HepG2 (cell line): ENCODE measurements at regions not wholly inside any gene's neighbourhood (a gene's known extent, or its start where the extent isn't known, plus 50 kb on each side); places are given as distances from the start of the nearest gene placed in this dataset.

Experiments used
- ATAC-seq: fragments of 200-7000 bp; cut with Tn5 transposase; 3 replicates; pipeline ENCODE4 v1.9.1; 2020; ENCODE audit warnings: mild to moderate bottlenecking, moderate library complexity
- BruUV-seq: library from RNA; stranded (reverse); fragments of 400-500 nt; replicated peaks from 2 replicates; lab custom pipeline; 2021; lab: Mats Ljungman, UMichigan
- CTCF ChIA-PET: fragments of 300-600 bp; formaldehyde crosslinking; extraction: SDS; loops from one replicate; lab custom pipeline; 2021; ENCODE audit warnings: low total read pairs, inconsistent platforms, low intra/inter-chr PET ratio; lab: Yijun Ruan, JAX
- POLR2A ChIA-PET: fragments of 350-600 bp; sonication (Branson Sonifier 250); formaldehyde crosslinking; loops from one replicate; lab custom pipeline; 2020; ENCODE audit warnings: antibody characterized with exemption, inconsistent platforms; lab: Yijun Ruan, JAX
- DNase-seq: peaks from one replicate; pipeline ENCODE4 v3.0.0-alpha.2; 2015; ENCODE audit warnings: low spot score
- FAIRE-seq: peaks from 3 replicates; lab custom pipeline; 2011; peaks lifted over from hg19 to GRCh38; lab: Jason Lieb, UNC
- H2AFZ ChIP-seq: one replicate; pipeline ENCODE4 v1.6.1; 2011; ENCODE audit warnings: low read length, inconsistent platforms
- H3K27ac ChIP-seq: fragments of 300-600 bp; 3 replicates; pipeline ENCODE4 v1.8.0; 2011; ENCODE audit warnings: mixed run types, mild to moderate bottlenecking, mixed read lengths, low read length, inconsistent platforms; ENCODE audit not compliant: insufficient read depth; ENCODE audit errors: extremely low read length
- H3K27me3 ChIP-seq, 2 experiments: fragments of 200-600 bp in 1 of 2; 2 replicates in 1 of 2; 3 replicates in 1 of 2; pipeline versions ENCODE4 v1.6.0 to v1.8.0; 2011; ENCODE audit warnings: low read length in 2 of 2, mild to moderate bottlenecking in 2 of 2, moderate library complexity in 2 of 2, inconsistent platforms in 1 of 2; ENCODE audit not compliant: insufficient read depth in 2 of 2, control insufficient read depth in 1 of 2
- H3K36me3 ChIP-seq, 2 experiments: fragments of 200-600 bp in 1 of 2; replicated peaks in 1 of 2; 2 replicates in 1 of 2; 3 replicates in 1 of 2; pipeline versions ENCODE4 v1.5.1 to v1.8.0; 2011; ENCODE audit warnings: low read length in 2 of 2, inconsistent platforms in 1 of 2; ENCODE audit not compliant: insufficient read depth in 2 of 2, control insufficient read depth in 1 of 2
- H3K4me1 ChIP-seq: 2 replicates; pipeline ENCODE4 v1.5.1; 2012; ENCODE audit warnings: low read length, inconsistent platforms; ENCODE audit not compliant: insufficient read depth
- H3K4me2 ChIP-seq: 2 replicates; pipeline ENCODE4 v1.6.0; 2011; ENCODE audit warnings: low read depth, low read length, inconsistent platforms
- H3K4me3 ChIP-seq, 3 experiments: fragments of 200-600 bp in 1 of 3; sonication (generic), shearing (Covaris generic) in 1 of 3; replicated peaks in 1 of 3; 2 replicates each; pipeline ENCODE4 v1.5.1; 2011 to 2016; ENCODE audit warnings: low read length in 3 of 3, inconsistent platforms in 2 of 3, low read depth in 2 of 3, mild to moderate bottlenecking in 2 of 3, control low read depth in 1 of 3, mixed read lengths in 1 of 3; ENCODE audit not compliant: insufficient read depth in 1 of 3
- H3K79me2 ChIP-seq: one replicate; pipeline ENCODE4 v1.6.1; 2011; ENCODE audit warnings: low read length, inconsistent platforms; ENCODE audit not compliant: insufficient read depth
- H3K9ac ChIP-seq: 2 replicates; pipeline ENCODE4 v1.6.0; 2011; ENCODE audit warnings: mild to moderate bottlenecking, low read depth, low read length, inconsistent platforms; ENCODE audit not compliant: insufficient read depth
- H3K9me3 ChIP-seq: 2 replicates; pipeline ENCODE4 v1.5.1; 2012; ENCODE audit warnings: mild to moderate bottlenecking, low read length
- H4K20me1 ChIP-seq: 2 replicates; pipeline ENCODE4 v1.6.0; 2011; ENCODE audit warnings: inconsistent platforms, mild to moderate bottlenecking, low read length, moderate library complexity; ENCODE audit not compliant: insufficient read depth
- ELF3 ChIP-seq: IDR thresholded peaks from 2 replicates; pipeline ENCODE4 v1.6.1; 2016; ENCODE audit warnings: missing genetic modification reagents, missing compliant biosample characterization
- TCF7 ChIP-seq: sonication (generic); IDR thresholded peaks from 2 replicates; pipeline ENCODE4 v1.6.1; 2016; ENCODE audit warnings: antibody characterized with exemption, low read depth
- ZBTB49 ChIP-seq: sonication (generic); formaldehyde crosslinking; IDR thresholded peaks from 2 replicates; pipeline ENCODE4 v1.4.0; 2020; ENCODE audit warnings: missing genetic modification reagents, borderline replicate concordance
- ZNF138 ChIP-seq: sonication (generic); formaldehyde crosslinking; IDR thresholded peaks from 2 replicates; pipeline ENCODE4 v1.5.0; 2020; ENCODE audit warnings: mild to moderate bottlenecking, low read depth, missing genetic modification reagents
- ZNF264 ChIP-seq: sonication (generic); formaldehyde crosslinking; IDR thresholded peaks from 2 replicates; pipeline ENCODE4 v1.4.0; 2020; ENCODE audit warnings: missing genetic modification reagents
- ZNF281 ChIP-seq: sonication (generic); formaldehyde crosslinking; IDR thresholded peaks from 2 replicates; pipeline ENCODE4 v1.4.0; 2020; ENCODE audit warnings: missing genetic modification reagents, borderline replicate concordance
- ZNF3 ChIP-seq: IDR thresholded peaks from 2 replicates; pipeline ENCODE4 v1.7.0; 2017; ENCODE audit warnings: inconsistent platforms
- ZNF343 ChIP-seq: sonication (generic); formaldehyde crosslinking; IDR thresholded peaks from 2 replicates; pipeline ENCODE4 v1.4.0; 2020; ENCODE audit warnings: mild to moderate bottlenecking, missing genetic modification reagents
- ZNF362 ChIP-seq: sonication (generic); formaldehyde crosslinking; IDR thresholded peaks from 2 replicates; pipeline ENCODE4 v1.4.0; 2020; ENCODE audit warnings: missing genetic modification reagents, mild to moderate bottlenecking, borderline replicate concordance
- ZNF678 ChIP-seq: sonication (generic); formaldehyde crosslinking; IDR thresholded peaks from 2 replicates; pipeline ENCODE4 v1.4.0; 2020; ENCODE audit warnings: mild to moderate bottlenecking, missing genetic modification reagents
- ZSCAN29 ChIP-seq: sonication (generic); formaldehyde crosslinking; conservative IDR thresholded peaks from 2 replicates; pipeline ENCODE4 v1.4.0; 2020; ENCODE audit warnings: mild to moderate bottlenecking, missing genetic modification reagents
- WGBS: methylation state at CpG from one replicate; pipeline ENCODE4 v1.1.6; 2017; ENCODE audit warnings: low lambda C conversion rate; 5-methylcytosine and 5-hydroxymethylcytosine counted together
- in situ Hi-C: cut with HindIII; loops from 2 replicates; pipeline ENCODE4 v1.10.0; 2017; ENCODE audit warnings: low pct_unique_long_range_greater_than_20kb; ENCODE audit not compliant: extremely low pct_ligation_motif_present
- intact Hi-C: fragments of 100-400 bp; cut with micrococcal nuclease; formaldehyde crosslinking; loops from one replicate; pipeline ENCODE4 v1.10.0; 2022; ENCODE audit not compliant: unreplicated experiment

GRCh38 chr10:45204954-45205775 lies 110.2 kb downstream of the OR13A1 start (continued):
- no peak for TF ChIP-seq ZBTB49 (CRISPR knock-in tag)

GRCh38 chr10:45209888-45210287 lies 105.5 kb downstream of the OR13A1 start:
- Histone ChIP-seq H3K27me3 (peaks cover 1 to 8% of the 10 kb centered on the region in 2 experiments; a peak in 2 of 5 replicates), H2AFZ (no peak overlapping the region), H3K36me3 (no peaks in the 10 kb centered on the region), H3K9me3 (no peaks in the 10 kb centered on the region), H3K4me1 (no peaks in the 10 kb centered on the region), H3K27ac (no peak overlapping the region), H4K20me1 (no peaks in the 10 kb centered on the region), H3K4me3 (no peak overlapping the region), H3K79me2 (no peaks in the 10 kb centered on the region), H3K4me2 (no peak overlapping the region), H3K9ac (no peak overlapping the region)
- in situ Hi-C loops, result no loop called here
- ChIA-PET POLR2A (no interaction called here), CTCF (no interaction called here)
- no peak for FAIRE-seq
- BruUV-seq, result no TSS peak
- intact Hi-C loops, result no loop called here
- ATAC-seq, result no peak
- WGBS, result 0% methylated on average over 2 of the region's 2 CpGs
- no peak for DNase-seq
- TF ChIP-seq ZNF264 (CRISPR knock-in tag), result no peak
- TF ChIP-seq ZNF678 (CRISPR knock-in tag), result no peak
- no peak for TF ChIP-seq ZNF138
- TF ChIP-seq TCF7, result no peak
- TF ChIP-seq ELF3, result no peak
- no peak for TF ChIP-seq ZNF343 (CRISPR knock-in tag)
- TF ChIP-seq ZNF281 (CRISPR knock-in tag), result no peak
- no peak for TF ChIP-seq ZNF362 (CRISPR knock-in tag)
- no peak for TF ChIP-seq ZSCAN29
- no peak for TF ChIP-seq ZNF3 (CRISPR knock-in tag)
